Prostate gland (tissue), 2 donors: ENCODE measurements at regions not wholly inside any gene's neighbourhood (a gene's known extent, or its start where the extent isn't known, plus 50 kb on each side); places are given as distances from the start of the nearest gene placed in this dataset.

Experiments
- CTCF ChIP-seq, 4 experiments: fragments of 200-600 bp in 2 of 4; fragments of 450-650 bp in 2 of 4; sonication (generic) in 2 of 4; IDR thresholded peaks; 1 replicate in 3 of 4; 2 replicates in 1 of 4; pipeline ENCODE4 v1.5.1; 2016 to 2019; ENCODE audit warnings: antibody characterized with exemption in 4 of 4, mild to moderate bottlenecking in 2 of 4, moderate library complexity in 2 of 4
- POLR2A ChIP-seq: fragments of 450-650 bp; IDR thresholded peaks from one replicate; pipeline ENCODE4 v1.6.1; 2016; ENCODE audit warnings: antibody characterized with exemption, mild to moderate bottlenecking

- TF ChIP-seq POLR2A (no peak), CTCF (IDR thresholded peaks at IDR 0.05) (no peak)
These were observed 182.0 kb upstream of the FAT4 start for GRCh38 chr4:125132729-125133128.
